ENCODE measurements at regions not wholly inside any gene's neighbourhood (a gene's known extent, or its start where the extent isn't known, plus 50 kb on each side); places are given as distances from the start of the nearest gene placed in this dataset.

- Histone ChIP-seq H3K4me2 (ENCODE audit: control insufficient read depth, insufficient read depth) (no peak overlapping the region), H3K9me3 (replicated peaks; ENCODE audit: control insufficient read depth, insufficient read depth, low read length) (no peaks in the 10 kb centered on the region), H3K36me3 (ENCODE audit: control insufficient read depth in 2 of 2, insufficient read depth in 2 of 2, low read length in 1 of 2) (no peaks in the 10 kb centered on the region), H3K27me3 (replicated peaks in 1 of 2; ENCODE audit: control insufficient read depth in 2 of 2, insufficient read depth in 2 of 2, low read length in 1 of 2) (no peaks in the 10 kb centered on the region), H2AFZ (ENCODE audit: control insufficient read depth, low read depth, low read length) (no peak overlapping the region), H3K27ac (ENCODE audit: control insufficient read depth, insufficient read depth) (no peak overlapping the region), H3K9ac (ENCODE audit: control insufficient read depth, insufficient read depth, low read length) (no peak overlapping the region), H3K79me2 (ENCODE audit: control insufficient read depth, insufficient read depth, low read length) (no peaks in the 10 kb centered on the region), H3K4me1 (ENCODE audit: control insufficient read depth, insufficient read depth, low read length) (no peaks in the 10 kb centered on the region), H4K20me1 (ENCODE audit: control insufficient read depth, insufficient read depth) (0 out of 2 replicates have a peak, but pooled peaks cover 3% of the 10 kb centered on the region), H3K4me3 (no peak overlapping the region)
- ChIA-PET CTCF (no interaction called here), POLR2A (no interaction called here), RAD21 (ENCODE audit: unreplicated experiment) (no interaction called here), SMC1A (ENCODE audit: uncharacterized antibody, unreplicated experiment) (no interaction called here)
- DNase-seq (ENCODE audit: low read depth, low spot score) (no peak), FAIRE-seq (no peak), ATAC-seq (no peak)
- TF ChIP-seq FOXM1 (IDR thresholded peaks at IDR 0.05; ENCODE audit: low read depth, low read length) = no peak
- TF ChIP-seq HDGF (IDR thresholded peaks at IDR 0.05) = no peak
- no peak for TF ChIP-seq ZSCAN29 (IDR thresholded peaks at IDR 0.05)
- no peak for TF ChIP-seq SIN3A (IDR thresholded peaks at IDR 0.05; ENCODE audit: low read depth, low read length)
- TF ChIP-seq SUZ12 (IDR thresholded peaks at IDR 0.05; ENCODE audit: unreplicated experiment) = no peak
- TF ChIP-seq NR2F1 (conservative IDR thresholded peaks at IDR 0.05) = no peak
- WGBS (ENCODE audit: insufficient coverage, insufficient replicate concordance, low lambda C conversion rate, missing lambda C conversion rate) = 50% methylated on average over 1 of the region's 1 CpG
- in situ Hi-C loops (cut with MboI) (no loop called here), intact Hi-C loops (cut with micrococcal nuclease; ENCODE audit: unreplicated experiment) (no loop called here)
- BruUV-seq (replicated peaks) = no TSS peak
These were observed 207.2 kb upstream of the STXBP5 start for GRCh38 chr6:146997062-146997461.

- BruUV-seq (replicated peaks) = no TSS peak
- CTCF ChIA-PET = no interaction called here
- Histone ChIP-seq H2AFZ (ENCODE audit: control insufficient read depth, low read depth, low read length) (no peak overlapping the region), H3K4me3 (no peak overlapping the region), H3K4me1 (ENCODE audit: control insufficient read depth, insufficient read depth, low read length) (no peaks in the 10 kb centered on the region), H3K9ac (ENCODE audit: control insufficient read depth, insufficient read depth, low read length) (no peak overlapping the region), H3K27me3 (replicated peaks in 1 of 2; ENCODE audit: control insufficient read depth in 2 of 2, insufficient read depth in 2 of 2, low read length in 1 of 2) (no peaks in the 10 kb centered on the region), H3K9me3 (replicated peaks; ENCODE audit: control insufficient read depth, insufficient read depth, low read length) (no peaks in the 10 kb centered on the region), H4K20me1 (ENCODE audit: control insufficient read depth, insufficient read depth) (0 out of 2 replicates have a peak, but pooled peaks cover 3% of the 10 kb centered on the region), H3K79me2 (ENCODE audit: control insufficient read depth, insufficient read depth, low read length) (no peaks in the 10 kb centered on the region), H3K36me3 (ENCODE audit: control insufficient read depth in 2 of 2, insufficient read depth in 2 of 2, low read length in 1 of 2) (no peaks in the 10 kb centered on the region), H3K4me2 (ENCODE audit: control insufficient read depth, insufficient read depth) (no peak overlapping the region), H3K27ac (ENCODE audit: control insufficient read depth, insufficient read depth) (no peak overlapping the region)
- ATAC-seq (no peak), FAIRE-seq (no peak), DNase-seq (ENCODE audit: low read depth, low spot score) (no peak)
- 66% methylated on average over 5 of the region's 5 CpGs for WGBS (ENCODE audit: insufficient coverage, insufficient replicate concordance, low lambda C conversion rate, missing lambda C conversion rate)
- POLR2A ChIA-PET = interaction anchor here (0.9 kb wide), 1 partner anchor 19 kb away, joined by 3 read pairs; no protein-coding TSS in a partner anchor
- RAD21 ChIA-PET (ENCODE audit: unreplicated experiment) = no interaction called here
- intact Hi-C loops (cut with micrococcal nuclease; ENCODE audit: unreplicated experiment) = no loop called here
- SMC1A ChIA-PET (ENCODE audit: uncharacterized antibody, unreplicated experiment) = no interaction called here
- TF ChIP-seq KLF5 (IDR thresholded peaks at IDR 0.05; ENCODE audit: partially characterized antibody) (no peak), SMC3 (IDR thresholded peaks at IDR 0.05; ENCODE audit: borderline replicate concordance, low read length) (no peak), NFYA (IDR thresholded peaks at IDR 0.05; ENCODE audit: borderline replicate concordance, low read depth, low read length) (no peak), HCFC1 (IDR thresholded peaks at IDR 0.05; ENCODE audit: low read length) (no peak), CEBPB (IDR thresholded peaks at IDR 0.05; ENCODE audit: borderline replicate concordance in 1 of 2, low read depth in 2 of 2, low read length in 2 of 2) (no peak), ZNF687 (IDR thresholded peaks at IDR 0.05) (no peak), MEF2B (IDR thresholded peaks at IDR 0.05; ENCODE audit: partially characterized antibody, poor library complexity, severe bottlenecking) (no peak), TAF1 (IDR thresholded peaks at IDR 0.05; ENCODE audit: borderline replicate concordance, low read depth, low read length) (no peak), RFX5 (IDR thresholded peaks at IDR 0.05; ENCODE audit: low read depth, low read length) (no peak), USF2 (IDR thresholded peaks at IDR 0.05; ENCODE audit: borderline replicate concordance, low read depth, low read length) (no peak)
- in situ Hi-C loops (cut with MboI) = no loop called here
These were observed 204.5 kb upstream of the STXBP5 start for GRCh38 chr6:146999766-147000165.

Data from GM12878 (cell line).